ENCODE measurements at regions not wholly inside any gene's neighbourhood (a gene's known extent, or its start where the extent isn't known, plus 50 kb on each side); places are given as distances from the start of the nearest gene placed in this dataset.

- TF ChIP-seq CTCF (conservative IDR thresholded peaks at IDR 0.05; ENCODE audit: low read length) (no peak), EZH2phosphoT487 (IDR thresholded peaks at IDR 0.05; ENCODE audit: borderline replicate concordance, low read depth, low read length) (no peak)
Measured at GRCh38 chr6:4672772-4673171, 103.4 kb upstream of the CDYL start.
